Uterus (tissue), 2 donors: ENCODE measurements at regions not wholly inside any gene's neighbourhood (a gene's known extent, or its start where the extent isn't known, plus 50 kb on each side); places are given as distances from the start of the nearest gene placed in this dataset.

ENCODE experiments used
- POLR2A ChIP-seq, 2 donors: fragments of 450-650 bp; IDR thresholded peaks; one replicate each; pipeline ENCODE4 v1.6.1; 2016; ENCODE audit warnings: antibody characterized with exemption in 2 of 2, mild to moderate bottlenecking in 1 of 2, moderate library complexity in 1 of 2
- TF ChIP-seq, protein P1 (sequence below), 4 experiments: fragments of 200-600 bp in 2 of 4; fragments of 450-650 bp in 2 of 4; sonication (generic) in 2 of 4; IDR thresholded peaks; one replicate each; pipeline ENCODE4 v1.5.1; 2016 to 2019; ENCODE audit warnings: antibody characterized with exemption in 4 of 4, mild to moderate bottlenecking in 2 of 4, moderate library complexity in 1 of 4

GRCh38 chr20:51139891-51140290 is 117.0 kb upstream of the KCNG1 start:
- TF ChIP-seq, protein P1, sequence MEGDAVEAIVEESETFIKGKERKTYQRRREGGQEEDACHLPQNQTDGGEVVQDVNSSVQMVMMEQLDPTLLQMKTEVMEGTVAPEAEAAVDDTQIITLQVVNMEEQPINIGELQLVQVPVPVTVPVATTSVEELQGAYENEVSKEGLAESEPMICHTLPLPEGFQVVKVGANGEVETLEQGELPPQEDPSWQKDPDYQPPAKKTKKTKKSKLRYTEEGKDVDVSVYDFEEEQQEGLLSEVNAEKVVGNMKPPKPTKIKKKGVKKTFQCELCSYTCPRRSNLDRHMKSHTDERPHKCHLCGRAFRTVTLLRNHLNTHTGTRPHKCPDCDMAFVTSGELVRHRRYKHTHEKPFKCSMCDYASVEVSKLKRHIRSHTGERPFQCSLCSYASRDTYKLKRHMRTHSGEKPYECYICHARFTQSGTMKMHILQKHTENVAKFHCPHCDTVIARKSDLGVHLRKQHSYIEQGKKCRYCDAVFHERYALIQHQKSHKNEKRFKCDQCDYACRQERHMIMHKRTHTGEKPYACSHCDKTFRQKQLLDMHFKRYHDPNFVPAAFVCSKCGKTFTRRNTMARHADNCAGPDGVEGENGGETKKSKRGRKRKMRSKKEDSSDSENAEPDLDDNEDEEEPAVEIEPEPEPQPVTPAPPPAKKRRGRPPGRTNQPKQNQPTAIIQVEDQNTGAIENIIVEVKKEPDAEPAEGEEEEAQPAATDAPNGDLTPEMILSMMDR (IDR thresholded peaks at IDR 0.05) = no peak
- no peak for TF ChIP-seq POLR2A (IDR thresholded peaks at IDR 0.05)
